ENCODE measurements at regions not wholly inside any gene's neighbourhood (a gene's known extent, or its start where the extent isn't known, plus 50 kb on each side); places are given as distances from the start of the nearest gene placed in this dataset.

- H3K9me3 ChIP-seq (ENCODE audit: control insufficient read depth in 4 of 4, low read length in 3 of 4), result no peaks in the 10 kb centered on the region
- H3K36me3 ChIP-seq (ENCODE audit: control insufficient read depth in 4 of 4, insufficient read depth in 3 of 4, low read depth in 1 of 4, low read length in 3 of 4), result no peaks in the 10 kb centered on the region
- H3K27me3 ChIP-seq (ENCODE audit: control insufficient read depth in 4 of 4, insufficient read depth in 4 of 4, low read length in 3 of 4), result no peaks in the 10 kb centered on the region
- no peaks in the 10 kb centered on the region for H3K4me1 ChIP-seq (ENCODE audit: control insufficient read depth in 4 of 4, insufficient read depth in 4 of 4, low read length in 3 of 4)
- no peak for DNase-seq (ENCODE audit: low spot score)
- H3K9ac ChIP-seq (ENCODE audit: low read depth in 1 of 2, low read length in 2 of 2), result no peak overlapping the region
- 74% methylated on average over 2 of the region's 2 CpGs for WGBS
- TF ChIP-seq REST (IDR thresholded peaks at IDR 0.05) (no peak), TAF1 (conservative IDR thresholded peaks at IDR 0.05) (no peak), NR2F2 (IDR thresholded peaks at IDR 0.05) (no peak), YY1 (IDR thresholded peaks at IDR 0.05) (no peak), ZBTB33 (IDR thresholded peaks at IDR 0.05) (no peak), SP1 (IDR thresholded peaks at IDR 0.05) (no peak), GABPA (IDR thresholded peaks at IDR 0.05 in 1 of 2, conservative IDR thresholded peaks at IDR 0.05 in 1 of 2) (no peak), RAD21 (IDR thresholded peaks at IDR 0.05) (no peak), MAX (IDR thresholded peaks at IDR 0.05) (no peak), EGR1 (IDR thresholded peaks at IDR 0.05; ENCODE audit: low read depth in 2 of 2) (no peak)
- H3K27ac ChIP-seq (ENCODE audit: low read depth in 1 of 2, low read length in 2 of 2), result no peak overlapping the region
- H3K4me3 ChIP-seq (ENCODE audit: low read depth in 1 of 3, low read length in 3 of 3), result no peak overlapping the region
These were observed 2136.9 kb downstream of the MAT2B start for GRCh38 chr5:165642366-165642765.

- Histone ChIP-seq H3K9me3 (ENCODE audit: control insufficient read depth in 4 of 4, low read length in 3 of 4) (no peaks in the 10 kb centered on the region), H3K36me3 (ENCODE audit: control insufficient read depth in 4 of 4, insufficient read depth in 3 of 4, low read depth in 1 of 4, low read length in 3 of 4) (no peaks in the 10 kb centered on the region), H3K27me3 (ENCODE audit: control insufficient read depth in 4 of 4, insufficient read depth in 4 of 4, low read length in 3 of 4) (no peaks in the 10 kb centered on the region), H3K4me3 (ENCODE audit: low read depth in 1 of 3, low read length in 3 of 3) (peak overlapping the region in 1 of 3 donors; percentile 4), H3K9ac (ENCODE audit: low read depth in 1 of 2, low read length in 2 of 2) (no peak overlapping the region), H3K27ac (ENCODE audit: low read depth in 1 of 2, low read length in 2 of 2) (no peak overlapping the region), H3K4me1 (ENCODE audit: control insufficient read depth in 4 of 4, insufficient read depth in 4 of 4, low read length in 3 of 4) (peaks cover 0 to 7% (median 2%) of the 10 kb centered on the region in 4 donors)
- DNase-seq (ENCODE audit: low spot score), result no peak
- 37% methylated on average over 3 of the region's 3 CpGs for WGBS
- TF ChIP-seq ZBTB33 (IDR thresholded peaks at IDR 0.05), result no peak
- TF ChIP-seq JUND (IDR thresholded peaks at IDR 0.05), result peak in 1 of 2 donors; percentile 11
- TF ChIP-seq MAX (IDR thresholded peaks at IDR 0.05), result no peak
- no peak for TF ChIP-seq TAF1 (conservative IDR thresholded peaks at IDR 0.05)
- peak; percentile 54 for TF ChIP-seq YY1 (IDR thresholded peaks at IDR 0.05)
- TF ChIP-seq CTCF (IDR thresholded peaks at IDR 0.05; ENCODE audit: low read depth, low read length, missing input control), result no peak
- no peak for TF ChIP-seq NR2F2 (IDR thresholded peaks at IDR 0.05)
- TF ChIP-seq HNF4A (conservative IDR thresholded peaks at IDR 0.05), result peak; percentile 19 to 44
- TF ChIP-seq ATF3 (IDR thresholded peaks at IDR 0.05), result no peak
- no peak for TF ChIP-seq EGR1 (IDR thresholded peaks at IDR 0.05; ENCODE audit: low read depth in 2 of 2)
- TF ChIP-seq GABPA (IDR thresholded peaks at IDR 0.05 in 1 of 2, conservative IDR thresholded peaks at IDR 0.05 in 1 of 2), result no peak
- TF ChIP-seq FOXA2 (IDR thresholded peaks at IDR 0.05), result no peak
- no peak for TF ChIP-seq HNF4G (IDR thresholded peaks at IDR 0.05)
- no peak for TF ChIP-seq RXRA (IDR thresholded peaks at IDR 0.05)
These were observed 2160.4 kb downstream of the MAT2B start for GRCh38 chr5:165665735-165666400.

All from liver (tissue), 8 donors.